Keratinocyte (primary cell): ENCODE measurements at regions not wholly inside any gene's neighbourhood (a gene's known extent, or its start where the extent isn't known, plus 50 kb on each side); places are given as distances from the start of the nearest gene placed in this dataset.

Experiments
- CTCF ChIP-seq, 3 experiments: IDR thresholded peaks in 1 of 3; conservative IDR thresholded peaks in 1 of 3; optimal IDR thresholded peaks in 1 of 3; 2 replicates in 2 of 3; 3 replicates in 1 of 3; pipeline versions ENCODE3 to v1.5.1; 2011; ENCODE audit warnings: low read length in 3 of 3, mild to moderate bottlenecking in 3 of 3, moderate library complexity in 2 of 3, control low read depth in 1 of 3, inconsistent platforms in 1 of 3; ENCODE audit not compliant: insufficient read depth in 2 of 3; ENCODE audit errors: extremely low read depth in 1 of 3
- EZH2 ChIP-seq: IDR thresholded peaks from one replicate; pipeline ENCODE4 v1.6.1; 2012; ENCODE audit warnings: inconsistent platforms, mild to moderate bottlenecking, low read length, moderate library complexity

DNA sequence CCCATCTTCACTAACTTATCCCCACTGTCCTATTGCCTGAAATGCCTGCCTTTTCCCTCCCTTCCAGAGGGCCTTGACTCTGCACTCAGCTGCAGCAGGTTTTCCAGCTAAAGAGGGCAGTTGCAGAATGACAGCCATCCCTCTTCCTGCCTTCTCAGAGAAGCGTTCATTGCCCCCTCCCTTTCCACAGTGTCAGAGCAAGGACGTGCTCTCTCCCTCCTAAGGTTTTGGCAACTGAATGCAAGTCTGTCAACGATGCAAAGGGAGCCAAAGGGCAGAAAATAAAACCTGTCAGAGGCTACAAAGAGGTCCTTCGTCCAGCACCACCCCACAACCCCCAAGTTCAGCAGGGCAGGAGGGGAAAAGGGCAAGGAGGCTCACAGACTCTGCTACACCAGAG is 230.1 kb upstream of the THBS1 start:
- no peak for TF ChIP-seq EZH2
- no peak for TF ChIP-seq CTCF (optimal IDR thresholded peaks at IDR 0.05 in 1 of 3, IDR thresholded peaks at IDR 0.05 in 1 of 3, conservative IDR thresholded peaks at IDR 0.05 in 1 of 3; ENCODE audit: extremely low read depth in 1 of 3, insufficient read depth in 2 of 3, low read length in 3 of 3)
